SU-DHL-6 (cell line): ENCODE measurements at regions not wholly inside any gene's neighbourhood (a gene's known extent, or its start where the extent isn't known, plus 50 kb on each side); places are given as distances from the start of the nearest gene placed in this dataset.

Source experiments
- H2AFZ ChIP-seq: fragments of 200-600 bp; sonication (generic); 2 replicates; pipeline ENCODE4 v1.6.1; 2014; ENCODE audit warnings: low read depth, mild to moderate bottlenecking, moderate library complexity, mixed read lengths, antibody characterized with exemption, low read length; ENCODE audit not compliant: severe bottlenecking
- H3F3A ChIP-seq: fragments of 200-600 bp; shearing (Covaris generic); 2 replicates; pipeline ENCODE4 v1.6.0; 2016; ENCODE audit warnings: antibody characterized with exemption, mild to moderate bottlenecking; ENCODE audit not compliant: insufficient read depth
- H3K27ac ChIP-seq: fragments of 200-600 bp; sonication (generic); 2 replicates; pipeline ENCODE4 v1.5.1; 2016; ENCODE audit warnings: low read depth, mild to moderate bottlenecking, low read length, moderate library complexity, mixed read lengths
- H3K27me3 ChIP-seq: fragments of 200-600 bp; sonication (generic), shearing (Covaris generic); 2 replicates; pipeline ENCODE4 v1.6.0; 2014; ENCODE audit warnings: mild to moderate bottlenecking, low read length
- H3K36me3 ChIP-seq: fragments of 200-600 bp; sonication (generic); 2 replicates; pipeline ENCODE4 v1.6.1; 2014; ENCODE audit warnings: mild to moderate bottlenecking, low read length, mixed read lengths
- H3K4me2 ChIP-seq: fragments of 300-600, 200-600 bp; shearing (Covaris generic), sonication (generic); 2 replicates; pipeline ENCODE4 v1.6.0; 2014; ENCODE audit warnings: low read length, low read depth, mild to moderate bottlenecking; ENCODE audit not compliant: poor library complexity, severe bottlenecking
- H3K4me3 ChIP-seq: fragments of 200-600 bp; sonication (generic); 2 replicates; pipeline ENCODE4 v1.5.1; 2014; ENCODE audit warnings: antibody characterized with exemption, low read length, mild to moderate bottlenecking, mixed read lengths; ENCODE audit not compliant: insufficient read depth, poor library complexity, severe bottlenecking
- H3K79me2 ChIP-seq: fragments of 200-600 bp; sonication (generic); 2 replicates; pipeline ENCODE4 v1.6.1; 2014; ENCODE audit warnings: mild to moderate bottlenecking, low read length, moderate library complexity; ENCODE audit not compliant: insufficient read depth
- H3K9ac ChIP-seq: fragments of 200-600 bp; sonication (generic); 2 replicates; pipeline ENCODE4 v1.7.0; 2014; ENCODE audit warnings: mild to moderate bottlenecking, low read length
- H3K9me2 ChIP-seq: fragments of 200-600 bp; sonication (generic); replicated peaks from 2 replicates; pipeline ENCODE4 v1.6.1; 2014; ENCODE audit warnings: low read length; ENCODE audit not compliant: insufficient read depth
- H3K9me3 ChIP-seq: fragments of 200-600 bp; sonication (generic); 2 replicates; pipeline ENCODE4 v1.6.1; 2014; ENCODE audit warnings: low read length, mixed read lengths; ENCODE audit not compliant: insufficient read depth
- H4K20me1 ChIP-seq: fragments of 200-600 bp; sonication (generic); 2 replicates; pipeline ENCODE4 v1.6.1; 2014; ENCODE audit warnings: low read depth, mild to moderate bottlenecking, antibody characterized with exemption, low read length, moderate library complexity, mixed read lengths
- EZH2phosphoT487 ChIP-seq: fragments of 200-600 bp; sonication (generic), shearing (Covaris generic); conservative IDR thresholded peaks from 2 replicates; pipeline ENCODE4 v1.6.1; 2018; ENCODE audit warnings: mild to moderate bottlenecking, antibody characterized with exemption, low read length, moderate library complexity, mixed read lengths
- TF ChIP-seq, protein P1 (sequence below): fragments of 200-600 bp; sonication (generic); IDR thresholded peaks from one replicate; pipeline ENCODE4 v1.5.1; 2017; ENCODE audit warnings: antibody characterized with exemption, mild to moderate bottlenecking, low read length, moderate library complexity; ENCODE audit not compliant: insufficient read depth, poor library complexity, severe bottlenecking

DNA sequence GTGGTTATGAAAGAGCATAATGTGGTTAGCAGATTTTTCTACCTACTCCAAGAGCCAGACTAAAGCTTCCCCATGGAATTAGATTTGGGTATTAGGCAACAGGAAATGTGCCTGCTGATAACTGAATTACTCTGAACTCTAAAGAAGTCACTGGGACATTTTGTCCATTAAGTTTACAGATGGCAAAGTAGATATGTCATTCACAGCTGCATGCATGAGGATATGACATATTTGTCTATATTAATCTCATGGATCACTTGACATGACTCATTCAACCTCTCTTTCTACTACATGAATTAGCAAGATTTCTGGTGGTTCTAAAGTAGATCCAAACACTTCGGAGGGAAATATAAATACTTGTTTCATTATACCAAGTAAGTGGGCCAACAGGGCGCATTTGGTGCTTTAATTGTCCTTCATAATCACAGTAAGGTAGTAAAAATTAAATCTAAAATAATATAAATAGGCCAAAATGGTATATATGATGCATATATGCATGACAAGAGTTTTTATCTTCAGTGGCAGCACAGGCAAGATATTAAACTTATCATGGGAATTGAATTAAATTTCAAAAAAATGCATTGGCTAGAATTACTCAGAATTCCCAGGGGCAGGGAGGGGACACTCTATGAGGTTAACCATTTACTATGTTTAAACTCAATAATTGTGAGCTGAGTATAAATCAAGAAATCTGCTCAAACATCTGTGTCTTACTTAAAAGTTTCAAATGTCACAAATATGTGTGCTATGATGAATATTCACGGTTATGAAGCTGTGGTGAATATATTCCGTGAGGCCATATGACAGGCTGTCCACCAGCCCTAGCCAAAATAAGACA is 365.3 kb upstream of the KCNMB2 start:
- TF ChIP-seq, protein P1, sequence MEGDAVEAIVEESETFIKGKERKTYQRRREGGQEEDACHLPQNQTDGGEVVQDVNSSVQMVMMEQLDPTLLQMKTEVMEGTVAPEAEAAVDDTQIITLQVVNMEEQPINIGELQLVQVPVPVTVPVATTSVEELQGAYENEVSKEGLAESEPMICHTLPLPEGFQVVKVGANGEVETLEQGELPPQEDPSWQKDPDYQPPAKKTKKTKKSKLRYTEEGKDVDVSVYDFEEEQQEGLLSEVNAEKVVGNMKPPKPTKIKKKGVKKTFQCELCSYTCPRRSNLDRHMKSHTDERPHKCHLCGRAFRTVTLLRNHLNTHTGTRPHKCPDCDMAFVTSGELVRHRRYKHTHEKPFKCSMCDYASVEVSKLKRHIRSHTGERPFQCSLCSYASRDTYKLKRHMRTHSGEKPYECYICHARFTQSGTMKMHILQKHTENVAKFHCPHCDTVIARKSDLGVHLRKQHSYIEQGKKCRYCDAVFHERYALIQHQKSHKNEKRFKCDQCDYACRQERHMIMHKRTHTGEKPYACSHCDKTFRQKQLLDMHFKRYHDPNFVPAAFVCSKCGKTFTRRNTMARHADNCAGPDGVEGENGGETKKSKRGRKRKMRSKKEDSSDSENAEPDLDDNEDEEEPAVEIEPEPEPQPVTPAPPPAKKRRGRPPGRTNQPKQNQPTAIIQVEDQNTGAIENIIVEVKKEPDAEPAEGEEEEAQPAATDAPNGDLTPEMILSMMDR: no peak
- TF ChIP-seq EZH2phosphoT487: no peak
- Histone ChIP-seq H3K27ac (no peak overlapping the region), H3K79me2 (no peaks in the 10 kb centered on the region), H2AFZ (no peak overlapping the region), H4K20me1 (no peaks in the 10 kb centered on the region), H3K36me3 (no peaks in the 10 kb centered on the region), H3K9me2 (no peaks in the 10 kb centered on the region), H3K4me3 (no peak overlapping the region), H3K27me3 (no peaks in the 10 kb centered on the region), H3K4me2 (no peak overlapping the region), H3K9me3 (no peaks in the 10 kb centered on the region), H3K9ac (no peak overlapping the region), H3F3A (no peaks in the 10 kb centered on the region)

DNA sequence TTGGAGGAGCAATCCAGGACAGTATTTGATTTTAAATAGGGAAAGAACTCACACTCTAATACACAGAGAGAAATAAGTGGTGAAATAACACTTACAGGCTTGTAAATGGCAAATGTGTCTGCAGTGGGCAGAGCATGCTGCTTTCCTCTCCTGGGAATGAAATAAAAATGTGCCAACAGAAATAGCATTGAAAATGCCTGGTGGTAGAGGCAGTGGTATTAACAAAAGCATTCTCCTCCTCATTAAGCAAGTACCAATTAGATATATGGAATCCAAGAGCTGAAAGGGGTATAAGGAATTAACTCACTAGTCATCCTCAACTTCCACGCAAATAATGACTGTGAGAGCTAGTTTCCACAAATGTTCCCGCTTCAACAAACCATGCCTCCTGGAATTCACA is 364.1 kb upstream of the KCNMB2 start:
- no peak for TF ChIP-seq EZH2phosphoT487
- TF ChIP-seq, protein P1: no peak
- H4K20me1 ChIP-seq: no peaks in the 10 kb centered on the region
- no peaks in the 10 kb centered on the region for H3K36me3 ChIP-seq
- H3K9me3 ChIP-seq: no peaks in the 10 kb centered on the region
- H3K4me2 ChIP-seq: no peak overlapping the region
- H3K27me3 ChIP-seq: no peaks in the 10 kb centered on the region
- H3K9ac ChIP-seq: no peak overlapping the region
- no peaks in the 10 kb centered on the region for H3K79me2 ChIP-seq
- no peaks in the 10 kb centered on the region for H3F3A ChIP-seq
- no peaks in the 10 kb centered on the region for H3K9me2 ChIP-seq
- H2AFZ ChIP-seq: no peak overlapping the region
- no peak overlapping the region for H3K4me3 ChIP-seq
- H3K27ac ChIP-seq: no peak overlapping the region

DNA sequence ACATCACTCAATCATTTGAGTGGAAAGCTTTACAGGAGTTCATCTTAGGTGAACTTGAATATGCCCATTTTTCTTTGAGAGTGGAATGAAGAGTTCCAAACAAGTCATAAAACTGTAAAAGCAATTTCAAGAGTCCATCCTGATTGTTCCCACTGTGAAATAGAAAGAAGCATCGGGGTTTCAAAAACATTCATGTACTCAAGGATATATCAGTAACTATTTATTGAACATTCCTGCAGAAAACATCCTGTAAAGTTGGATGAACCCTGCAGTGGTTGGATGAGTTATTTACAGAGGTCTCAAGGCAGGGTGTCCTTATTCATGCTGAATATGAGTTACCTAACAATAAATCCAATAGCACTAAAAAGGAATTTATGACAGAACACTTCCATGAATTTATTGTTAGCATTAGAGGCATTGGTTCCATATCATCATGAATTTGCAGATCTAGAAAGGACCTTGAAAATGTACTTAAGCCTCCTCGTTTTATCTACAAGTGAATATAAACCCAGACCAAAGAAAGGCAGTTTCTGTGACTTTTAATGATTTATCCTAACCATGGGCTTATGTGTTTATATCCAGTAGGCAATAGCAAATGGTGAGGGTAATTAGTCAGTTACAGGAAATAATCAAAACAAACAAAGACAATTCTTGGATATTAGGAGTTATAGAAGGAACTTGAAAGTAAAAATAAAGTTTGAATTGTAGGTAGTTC is 361.9 kb upstream of the KCNMB2 start:
- no peaks in the 10 kb centered on the region for H3F3A ChIP-seq
- H3K4me2 ChIP-seq: no peak overlapping the region
- H2AFZ ChIP-seq: no peak overlapping the region
- TF ChIP-seq EZH2phosphoT487: no peak
- TF ChIP-seq, protein P1: no peak
- no peaks in the 10 kb centered on the region for H4K20me1 ChIP-seq
- H3K9ac ChIP-seq: no peak overlapping the region
- no peaks in the 10 kb centered on the region for H3K36me3 ChIP-seq
- no peaks in the 10 kb centered on the region for H3K9me2 ChIP-seq
- H3K79me2 ChIP-seq: no peaks in the 10 kb centered on the region
- H3K27me3 ChIP-seq: no peaks in the 10 kb centered on the region
- no peaks in the 10 kb centered on the region for H3K9me3 ChIP-seq
- H3K27ac ChIP-seq: no peak overlapping the region
- no peak overlapping the region for H3K4me3 ChIP-seq
